GM18909 (cell line): ENCODE measurements at regions not wholly inside any gene's neighbourhood (a gene's known extent, or its start where the extent isn't known, plus 50 kb on each side); places are given as distances from the start of the nearest gene placed in this dataset.

Source experiments
- ATAC-seq: cut with Tn5 transposase; IDR thresholded peaks from one replicate; pipeline ENCODE4 v1.9.1; 2021; ENCODE audit warnings: mild to moderate bottlenecking; ENCODE audit not compliant: unreplicated experiment, poor library complexity

DNA sequence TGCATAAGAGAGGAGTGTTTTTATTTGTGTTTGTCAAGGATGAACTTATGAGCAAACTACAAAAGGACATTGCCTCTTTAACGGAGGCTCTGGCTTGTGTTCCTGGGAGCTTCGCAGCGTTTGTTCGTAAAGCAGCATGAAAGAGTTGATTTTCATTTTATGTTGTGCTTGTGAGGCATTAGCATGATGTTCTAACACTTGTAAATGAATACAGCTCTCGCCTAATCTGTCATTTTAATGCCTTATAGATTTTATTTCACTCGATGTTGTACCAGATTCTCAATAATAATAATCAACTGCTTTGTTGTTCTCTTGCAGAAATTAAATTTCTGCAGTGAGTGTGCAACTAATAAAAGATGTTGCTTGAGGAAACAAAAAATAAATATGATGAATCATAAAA is 687.3 kb upstream of the FANCL start:
- no peak for ATAC-seq

DNA sequence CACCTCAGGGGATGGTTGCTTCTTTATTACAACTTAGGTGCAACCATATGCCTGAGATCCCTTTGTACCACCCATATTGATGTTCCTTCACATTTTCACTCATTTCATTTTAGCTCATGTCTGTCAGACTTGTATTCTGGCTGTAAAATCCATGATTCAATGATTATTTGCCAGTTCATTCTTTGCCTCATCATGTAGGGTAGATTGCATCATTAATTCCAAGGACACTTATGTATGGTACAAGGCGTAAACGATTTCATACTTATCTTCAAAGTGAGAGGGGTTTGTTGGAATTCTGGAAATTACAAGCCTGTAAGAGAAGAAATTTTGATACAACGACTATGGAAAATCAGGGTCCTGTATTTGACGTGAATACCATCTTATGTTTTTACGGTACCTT is 685.0 kb upstream of the FANCL start:
- ATAC-seq, result no peak

DNA sequence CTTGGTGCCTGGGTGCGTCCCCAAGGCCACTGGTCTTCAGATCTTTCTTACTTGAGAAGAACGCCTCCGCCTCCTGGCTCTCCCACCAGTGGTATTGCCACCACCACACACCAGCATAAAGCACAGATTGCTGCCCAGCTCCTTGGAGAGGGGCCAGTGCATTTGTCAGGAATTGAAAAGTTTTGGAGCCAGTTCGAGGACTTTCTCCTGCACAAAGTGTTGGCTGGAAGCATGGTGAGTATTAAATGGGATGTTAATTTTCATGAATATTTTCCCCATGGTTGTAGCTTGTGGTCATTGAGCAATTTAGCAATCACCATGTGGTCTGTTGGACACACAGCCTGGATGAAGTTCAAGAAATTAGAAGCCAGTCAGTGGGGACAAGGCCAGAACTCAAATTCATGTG is 684.6 kb upstream of the FANCL start:
- no peak for ATAC-seq

DNA sequence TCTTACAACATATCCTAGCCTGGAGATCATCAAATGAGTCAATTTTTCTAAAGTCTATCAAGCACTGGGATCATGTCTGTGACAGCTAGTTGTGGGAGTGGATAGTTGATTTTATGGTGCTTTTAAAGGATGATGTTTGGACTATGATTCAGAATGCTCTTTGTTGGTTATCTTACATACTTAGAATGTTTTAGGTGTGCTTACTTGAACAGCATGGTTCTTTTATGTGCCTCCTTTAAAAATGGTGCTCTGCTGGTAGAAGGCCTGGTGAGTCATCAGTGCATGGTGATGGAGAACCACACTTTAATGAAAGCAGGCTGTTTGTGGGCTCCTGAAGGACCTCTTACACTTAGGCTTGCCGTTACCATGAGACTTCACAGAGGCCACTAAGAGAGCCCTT is 682.7 kb upstream of the FANCL start:
- ATAC-seq, result no peak

DNA sequence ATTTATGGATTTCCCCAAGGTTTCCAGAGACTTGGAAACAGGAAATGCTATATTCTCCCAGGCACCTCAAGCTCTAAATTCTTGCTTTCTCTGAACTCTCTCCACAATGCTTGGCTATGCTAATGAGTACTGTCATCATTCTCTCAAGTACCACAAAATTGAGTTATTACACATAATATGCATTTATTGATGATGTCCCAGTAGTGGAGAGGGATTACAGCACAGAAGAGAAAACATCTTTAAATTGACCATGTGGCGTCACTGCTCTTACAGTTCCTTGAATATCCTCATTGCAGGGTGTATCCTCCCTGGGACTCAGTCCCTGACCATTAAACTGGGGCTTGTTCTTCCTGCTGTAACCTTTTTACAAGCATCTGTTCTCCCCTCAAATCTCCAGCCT is 681.1 kb upstream of the FANCL start:
- ATAC-seq, result no peak

DNA sequence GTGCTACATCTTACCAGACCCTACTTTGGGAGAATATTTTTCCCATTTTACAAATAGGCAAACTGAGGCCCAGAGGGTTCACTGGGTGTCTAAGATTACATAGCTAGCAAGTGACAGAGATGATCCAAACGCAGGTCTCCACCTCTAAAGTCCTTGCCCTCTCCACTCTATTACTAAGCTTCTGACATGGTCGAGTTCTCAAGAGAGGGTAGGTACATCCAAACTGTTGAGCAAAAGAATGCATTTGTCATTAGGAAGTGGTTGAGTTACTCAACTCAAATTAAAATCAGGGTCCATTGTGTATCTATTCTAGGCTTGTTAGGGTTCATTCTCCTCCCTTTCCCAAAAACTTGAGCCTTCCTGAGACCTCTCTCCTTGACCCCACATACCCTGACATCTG is 680.6 kb upstream of the FANCL start:
- no peak for ATAC-seq

DNA sequence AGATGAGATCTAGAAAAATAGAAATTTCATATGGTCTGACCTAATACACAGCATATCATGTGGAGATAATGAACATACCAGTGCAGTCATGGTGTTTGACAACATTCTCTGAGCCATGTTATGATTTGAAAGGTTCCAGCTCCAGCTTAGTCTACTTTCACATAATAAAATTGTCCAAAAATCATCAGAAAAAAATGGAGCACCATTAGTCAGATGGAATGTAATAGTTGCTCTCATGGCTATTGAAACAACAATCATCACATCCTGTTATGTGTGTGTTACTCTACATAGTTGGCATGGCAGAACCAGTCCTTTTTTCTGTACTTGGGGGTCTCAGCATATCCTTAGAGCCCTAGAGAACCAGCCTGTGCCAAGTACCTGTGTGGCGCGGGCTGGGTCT is 678.9 kb upstream of the FANCL start:
- ATAC-seq, result no peak

DNA sequence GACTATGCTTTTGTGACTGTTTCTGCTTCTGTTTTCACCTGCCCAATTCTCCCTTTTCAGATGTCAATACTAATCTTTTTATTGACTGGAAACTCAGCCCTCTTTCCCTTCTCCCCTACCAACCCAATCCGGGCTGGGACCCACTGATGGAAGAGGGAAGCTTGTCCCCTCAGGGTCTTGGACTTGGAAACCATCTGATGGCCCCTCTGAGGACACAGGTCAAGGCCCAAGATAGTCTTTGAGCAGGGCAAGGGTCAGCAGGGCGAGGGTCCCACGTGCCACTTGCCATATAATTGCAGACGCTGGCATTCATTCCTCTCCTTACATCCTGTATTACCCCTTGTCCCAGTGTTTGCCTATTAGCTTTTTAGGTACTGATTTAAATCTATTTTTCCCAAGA is 678.2 kb upstream of the FANCL start:
- ATAC-seq, result no peak

DNA sequence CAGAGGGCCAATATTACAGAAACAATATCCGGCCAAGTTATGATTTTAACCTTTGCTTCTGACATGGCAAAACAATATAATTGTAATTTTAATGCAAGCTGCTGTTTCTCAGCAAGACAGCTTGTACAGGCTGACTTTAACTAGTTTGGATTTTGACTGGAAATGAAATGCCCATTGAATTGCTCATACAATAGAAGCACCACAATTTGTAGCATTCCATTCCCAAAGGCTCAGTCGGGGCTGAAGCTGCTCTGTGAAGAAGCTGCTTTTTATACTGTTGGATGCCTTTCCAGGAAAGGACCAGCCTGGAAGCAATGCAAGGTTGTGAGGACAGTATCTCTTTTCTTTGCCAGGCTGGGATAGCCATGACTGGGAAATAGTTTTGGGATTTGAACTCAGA is 677.0 kb upstream of the FANCL start:
- no peak for ATAC-seq

DNA sequence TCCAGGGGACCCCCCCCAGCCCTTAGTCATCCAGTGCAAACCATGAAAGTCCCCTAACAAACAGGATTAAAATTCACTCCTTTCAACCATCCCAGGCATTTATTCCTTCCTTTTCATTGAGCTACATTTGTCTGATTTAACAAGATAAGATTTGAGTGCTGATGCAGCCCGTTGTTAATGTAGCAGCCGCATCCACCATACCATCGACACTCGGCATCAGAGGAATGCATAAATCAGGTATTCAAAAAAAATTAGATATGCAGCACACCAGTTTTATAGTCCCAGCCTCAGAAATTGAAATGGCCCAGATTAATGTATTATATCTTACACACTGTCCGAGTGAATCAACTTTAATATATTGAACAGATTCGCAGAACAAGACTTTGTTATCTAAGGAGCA is 676.5 kb upstream of the FANCL start:
- ATAC-seq, result no peak

DNA sequence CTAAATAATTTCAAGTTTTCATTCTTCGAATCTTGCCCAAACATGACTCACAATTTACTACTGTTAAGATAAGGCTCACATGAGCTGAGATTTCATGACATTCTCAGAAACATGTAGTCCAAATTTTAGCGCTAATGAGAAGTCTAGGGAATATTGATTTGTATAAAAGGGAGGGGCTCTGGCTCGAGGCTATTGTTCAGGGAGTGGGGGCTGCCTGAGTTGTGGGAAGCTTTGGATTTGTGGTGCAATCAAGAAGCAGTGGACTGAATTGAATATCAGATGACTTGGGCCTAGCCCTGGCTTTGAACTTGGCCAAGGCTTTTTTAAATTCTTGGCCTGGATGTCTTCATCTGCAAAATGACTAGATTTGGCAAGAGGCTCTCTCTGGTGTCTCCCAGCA is 674.9 kb upstream of the FANCL start:
- ATAC-seq, result no peak

DNA sequence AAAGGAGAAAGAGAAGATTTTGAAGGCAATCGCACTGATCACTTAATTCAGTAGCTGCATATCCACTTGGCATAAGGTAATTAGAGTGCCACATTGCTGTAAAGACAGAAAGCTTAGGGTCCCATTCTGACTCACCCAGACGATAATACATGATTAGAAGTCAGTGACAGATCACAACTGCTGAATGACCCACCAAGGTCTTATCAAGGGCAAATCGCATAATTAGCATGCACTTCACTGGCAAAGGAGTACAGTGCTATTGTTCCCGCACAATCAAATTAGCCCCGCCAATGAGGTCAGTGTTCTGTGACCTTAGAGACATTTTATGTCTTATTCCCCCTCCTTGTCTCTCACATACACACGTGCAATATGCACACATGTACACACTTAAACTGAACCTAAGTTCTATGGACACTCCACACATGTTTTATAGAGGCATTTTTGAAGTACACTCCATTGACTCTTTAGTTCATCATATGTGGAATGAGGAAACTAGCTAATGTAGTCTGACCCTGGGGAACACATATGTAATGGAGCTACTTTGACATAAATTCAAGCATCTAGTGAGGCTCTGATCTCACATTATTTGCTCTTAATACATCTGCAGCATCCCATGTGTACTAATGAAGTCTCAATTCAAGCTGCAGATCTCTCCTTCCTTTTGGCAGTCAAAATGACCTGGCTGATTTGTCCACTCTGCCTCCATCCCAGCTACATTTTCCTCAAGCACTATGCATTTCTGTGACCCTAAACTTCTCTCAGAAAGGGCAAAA is 673.8 kb upstream of the FANCL start:
- no peak for ATAC-seq

DNA sequence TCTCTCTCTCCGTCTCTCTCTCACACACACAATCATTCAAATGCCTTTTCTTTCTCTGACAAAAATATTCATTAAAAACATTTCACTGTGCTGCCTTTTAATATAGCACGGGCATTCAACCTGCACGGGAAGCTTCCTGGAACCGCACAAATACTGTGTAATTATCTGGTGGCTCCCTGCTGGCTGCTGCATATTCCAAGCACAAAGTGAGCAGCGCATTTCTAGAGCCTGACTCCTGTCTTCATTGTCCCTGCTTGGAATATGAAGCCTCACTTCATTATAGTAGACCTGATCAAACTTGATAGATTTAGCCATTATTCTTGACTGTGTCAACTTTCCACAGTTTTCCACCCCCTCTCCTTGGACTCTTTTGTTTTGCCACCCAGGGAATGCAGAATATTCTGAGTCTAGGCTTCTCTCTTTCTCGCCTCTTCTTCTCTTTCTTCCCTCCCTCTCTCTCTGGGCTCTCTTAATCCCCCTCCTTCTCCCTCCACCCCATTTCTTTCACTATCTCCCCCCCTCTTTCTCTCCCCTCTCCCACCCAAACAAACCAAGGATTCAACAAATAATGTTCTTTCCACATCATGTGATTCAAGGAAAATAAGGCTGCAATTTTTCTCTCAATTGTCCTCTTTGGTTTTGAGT is 672.1 kb upstream of the FANCL start:
- no peak for ATAC-seq

DNA sequence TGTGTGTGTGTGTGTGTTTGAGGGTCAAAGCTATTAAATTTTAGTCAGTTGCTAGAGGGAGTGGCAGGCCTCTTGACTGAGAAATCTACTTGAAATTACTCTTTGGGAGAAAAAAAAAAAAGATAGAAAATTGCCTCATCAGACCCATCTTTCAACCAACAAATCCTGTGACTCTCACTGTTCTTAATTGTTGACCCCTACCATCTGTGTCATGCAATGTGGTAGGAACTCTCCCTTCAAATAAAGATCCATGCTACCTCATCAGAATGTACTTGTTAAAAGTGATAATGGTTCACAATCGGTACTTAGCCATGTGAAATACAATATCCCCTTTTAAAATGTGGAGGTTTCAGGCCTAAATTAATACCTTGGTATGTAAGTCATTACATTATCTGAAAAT is 670.8 kb upstream of the FANCL start:
- no peak for ATAC-seq

DNA sequence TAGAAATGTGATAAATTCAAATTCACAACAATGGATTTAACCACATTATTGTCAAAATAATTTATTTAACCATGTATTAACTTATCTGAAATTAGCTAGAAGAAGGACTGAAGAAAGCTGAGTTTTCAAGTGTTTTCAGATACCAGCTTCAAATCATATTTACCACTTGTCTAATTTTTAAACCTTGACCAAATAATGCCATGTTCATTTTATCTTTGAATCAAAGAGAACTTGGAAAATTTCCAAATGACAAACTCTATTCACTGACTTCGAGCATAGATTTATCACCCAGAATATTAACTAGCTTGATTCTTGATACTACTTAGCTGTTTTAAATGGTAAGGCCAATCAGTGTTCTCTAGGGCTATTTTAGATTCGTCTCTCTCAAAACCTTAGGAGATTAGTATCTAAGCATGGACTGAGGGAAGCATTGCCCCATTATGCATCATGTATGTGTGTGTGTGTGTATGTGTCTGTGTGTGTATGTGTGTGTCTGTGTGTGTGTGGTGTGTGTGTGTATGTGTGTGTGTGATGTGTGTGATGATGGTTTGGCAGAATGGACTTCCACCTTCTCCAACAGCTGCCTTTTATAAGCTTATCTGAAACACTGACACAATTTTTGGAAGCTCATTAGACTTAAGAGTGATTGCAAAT is 667.5 kb upstream of the FANCL start:
- ATAC-seq, result no peak

DNA sequence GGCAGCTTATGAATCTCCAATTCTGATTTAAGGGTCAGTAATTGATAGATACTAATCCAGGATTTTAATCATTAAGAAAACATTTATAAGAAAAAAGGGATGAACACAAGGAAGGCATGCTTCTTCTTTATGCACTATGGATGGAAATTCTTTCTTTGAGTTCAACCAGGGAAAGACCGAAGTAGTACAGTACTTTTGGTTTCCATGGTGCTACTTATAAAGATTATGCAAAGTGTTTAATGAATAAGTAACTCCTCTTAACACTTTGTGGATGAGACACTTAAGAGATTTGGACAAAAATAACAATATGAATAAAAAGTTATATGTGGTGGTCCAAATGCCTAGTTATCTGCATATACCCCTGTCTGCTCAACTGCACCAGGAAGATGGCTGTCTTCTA is 666.5 kb upstream of the FANCL start:
- ATAC-seq, result no peak

DNA sequence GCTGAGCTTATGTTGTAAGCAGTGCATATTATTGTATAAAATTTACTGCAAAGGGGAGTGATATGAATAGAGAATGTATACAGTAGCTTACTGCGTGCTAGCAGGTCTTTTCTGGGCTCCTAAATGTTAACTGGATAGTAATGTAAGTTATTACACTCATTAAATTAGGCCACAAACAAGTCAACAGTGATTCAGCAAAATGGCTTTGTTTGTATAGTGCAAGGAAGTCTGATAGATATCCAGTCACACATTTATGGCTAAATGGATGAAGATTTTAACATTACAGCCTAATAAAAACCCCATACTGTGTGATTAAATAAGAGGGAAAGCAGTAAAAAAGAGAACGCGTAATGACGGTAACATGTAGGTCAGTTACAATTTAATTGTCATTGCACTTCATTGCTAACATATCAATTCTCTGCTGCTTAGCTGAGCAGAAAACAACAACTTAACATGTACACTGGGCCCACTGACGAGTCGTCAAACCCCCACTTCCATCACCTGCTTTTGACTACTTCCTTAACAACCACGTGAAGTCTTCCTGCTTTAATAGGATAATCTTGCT is 665.0 kb upstream of the FANCL start:
- ATAC-seq, result no peak

DNA sequence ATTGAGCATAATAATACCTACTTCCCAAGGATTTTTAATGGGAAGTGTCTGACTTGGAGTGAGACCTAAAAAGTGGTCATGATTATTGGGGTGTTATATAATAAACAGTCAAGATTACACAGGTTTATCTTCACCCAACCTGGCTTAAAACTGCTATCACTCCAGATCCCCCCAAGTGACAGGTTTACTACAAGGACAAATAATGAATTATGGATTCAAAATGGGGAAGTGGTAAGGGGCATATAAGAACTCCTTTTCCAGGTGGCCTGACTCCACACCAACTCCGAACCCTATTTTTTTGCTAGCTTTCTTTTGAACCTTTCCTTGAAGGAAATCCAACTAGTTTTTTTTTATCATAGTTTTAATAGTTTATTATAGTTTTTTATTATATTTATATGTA is 663.0 kb upstream of the FANCL start:
- ATAC-seq, result no peak

DNA sequence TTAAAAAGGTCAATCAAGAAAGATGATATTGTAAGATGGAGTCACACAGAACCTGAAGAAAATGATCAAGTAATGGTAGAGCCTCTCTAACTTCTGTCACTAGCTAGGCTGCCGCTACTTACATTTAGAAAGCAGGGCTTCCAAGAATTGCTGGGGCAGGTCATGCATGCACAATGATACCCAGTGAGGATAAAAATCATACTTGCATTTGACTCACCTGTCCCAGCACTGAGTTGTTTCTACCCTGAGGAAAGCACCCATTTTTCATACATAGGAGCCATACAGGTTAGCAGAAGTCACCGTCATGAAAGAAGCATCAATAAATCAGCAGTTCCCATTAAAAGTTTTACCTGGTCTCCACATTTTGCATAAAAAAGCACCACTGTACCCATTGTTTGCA is 662.3 kb upstream of the FANCL start:
- ATAC-seq, result no peak

DNA sequence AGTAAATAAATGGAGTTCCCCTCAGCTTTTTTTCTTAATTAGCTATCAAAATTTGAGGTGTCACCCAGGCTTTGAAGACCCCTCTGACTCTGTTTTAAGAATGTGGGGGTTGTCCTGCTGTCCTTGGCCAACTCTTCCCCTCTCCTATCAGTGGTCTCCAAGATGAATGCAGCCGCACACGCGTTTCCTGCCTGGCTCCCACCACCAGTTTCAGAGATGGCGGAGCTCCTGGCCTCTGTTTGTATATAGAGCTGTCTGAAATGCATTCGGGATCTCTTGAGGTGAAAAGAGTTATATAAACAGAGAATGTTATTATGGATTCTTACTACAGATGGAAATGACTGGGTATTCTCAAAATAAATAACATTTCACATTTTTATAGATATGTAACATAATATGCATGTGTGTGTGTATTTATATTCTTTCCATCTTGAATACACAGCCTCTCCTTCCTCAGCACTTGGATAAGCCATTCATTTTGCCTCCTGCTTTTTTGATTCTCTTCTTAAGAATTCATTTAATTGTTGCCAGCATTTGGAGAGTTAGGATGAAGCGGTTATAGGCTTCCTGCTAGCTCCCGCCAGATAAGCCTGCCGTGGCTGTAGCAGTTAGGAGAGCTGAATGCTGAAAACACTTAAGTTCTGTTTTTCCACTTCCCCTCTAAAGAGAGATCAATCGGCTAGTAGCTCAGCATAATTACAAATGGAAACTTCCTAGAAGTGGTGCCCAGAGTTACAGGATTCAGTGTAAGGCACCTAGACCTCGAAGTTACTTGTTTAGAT is 659.3 kb upstream of the FANCL start:
- no peak for ATAC-seq

DNA sequence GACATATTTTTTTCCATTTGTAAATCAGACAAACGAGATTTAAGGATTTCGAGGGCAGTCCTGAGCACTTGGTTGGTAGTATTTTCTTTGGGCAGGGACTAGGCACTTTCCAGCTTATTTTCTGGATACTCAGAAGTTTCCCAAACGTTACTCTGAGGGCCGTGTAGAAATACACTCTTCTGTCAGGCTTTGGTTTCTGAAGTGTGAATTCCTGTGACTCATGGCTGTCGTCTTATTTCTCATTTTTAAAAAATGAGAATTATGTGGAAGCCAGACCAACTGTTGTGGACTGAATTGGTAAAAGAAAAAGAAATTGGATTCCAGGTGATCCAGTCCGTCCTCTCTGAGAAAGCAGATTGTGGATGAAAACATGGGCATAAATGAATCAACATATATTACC is 658.6 kb upstream of the FANCL start:
- no peak for ATAC-seq
